GM12891 (cell line): ENCODE measurements at regions not wholly inside any gene's neighbourhood (a gene's known extent, or its start where the extent isn't known, plus 50 kb on each side); places are given as distances from the start of the nearest gene placed in this dataset.

Experiments used
- PAX5 ChIP-seq: IDR thresholded peaks from 2 replicates; pipeline ENCODE4 v1.6.1; 2011; ENCODE audit warnings: low read length, moderate library complexity, mild to moderate bottlenecking; ENCODE audit not compliant: insufficient read depth, severe bottlenecking
- POLR2A ChIP-seq: IDR thresholded peaks from 2 replicates; pipeline ENCODE4 v1.6.1; 2011; ENCODE audit warnings: low read depth, low read length, control low read depth
- POLR2AphosphoS5 ChIP-seq: IDR thresholded peaks from 2 replicates; pipeline ENCODE4 v1.6.1; 2011; ENCODE audit warnings: low read depth, low read length, control low read depth

DNA sequence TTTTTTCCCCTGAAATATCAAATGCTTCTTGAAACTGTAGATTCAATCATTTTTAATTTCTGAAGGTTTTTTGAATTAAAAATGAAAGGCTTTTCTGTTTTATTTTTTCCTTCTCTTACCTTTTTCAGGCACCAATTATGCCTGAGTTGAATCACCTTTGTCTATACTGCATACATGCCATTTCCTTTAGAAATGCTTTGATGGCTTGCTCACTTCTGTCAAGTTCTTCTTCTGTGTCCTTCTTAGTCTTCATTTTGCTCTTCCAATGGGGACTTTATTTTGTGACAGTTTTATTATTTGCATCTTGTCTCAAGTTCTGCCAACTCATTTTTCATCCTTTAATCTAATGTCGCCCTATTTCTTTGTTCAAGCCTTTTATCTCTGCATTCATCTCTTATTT lies 121.9 kb upstream of the PRL start:
- TF ChIP-seq POLR2AphosphoS5 (no peak), POLR2A (no peak), PAX5 (no peak)
